Neuronal stem cell (in vitro differentiated cells): ENCODE measurements at regions not wholly inside any gene's neighbourhood (a gene's known extent, or its start where the extent isn't known, plus 50 kb on each side); places are given as distances from the start of the nearest gene placed in this dataset.

Experiments used
- DNase-seq: peaks from one replicate; pipeline ENCODE4 v3.0.0-alpha.2; 2013; ENCODE audit warnings: low spot score
- H2AFZ ChIP-seq: one replicate; pipeline ENCODE4 v1.6.1; 2013; ENCODE audit warnings: mild to moderate bottlenecking, low read length, inconsistent platforms
- H2AK5ac ChIP-seq: 2 replicates; pipeline ENCODE4 v1.6.1; 2013; ENCODE audit warnings: low read depth, mild to moderate bottlenecking, inconsistent platforms, low read length, moderate library complexity, mixed read lengths
- H2BK120ac ChIP-seq: 2 replicates; pipeline ENCODE4 v1.6.1; 2013; ENCODE audit warnings: low read depth, mild to moderate bottlenecking, inconsistent platforms, low read length, moderate library complexity, mixed read lengths
- H2BK12ac ChIP-seq: one replicate; pipeline ENCODE4 v1.6.1; 2013; ENCODE audit warnings: low read length, inconsistent platforms
- H2BK15ac ChIP-seq: 2 replicates; pipeline ENCODE4 v1.6.1; 2013; ENCODE audit warnings: mild to moderate bottlenecking, low read length, inconsistent platforms, mixed read lengths
- H2BK5ac ChIP-seq: one replicate; pipeline ENCODE4 v1.6.1; 2013; ENCODE audit warnings: inconsistent platforms, mild to moderate bottlenecking, low read length, moderate library complexity
- H3K14ac ChIP-seq: one replicate; pipeline ENCODE4 v1.6.1; 2013; ENCODE audit warnings: low read length, inconsistent platforms
- H3K18ac ChIP-seq: 2 replicates; pipeline ENCODE4 v1.6.1; 2013; ENCODE audit warnings: low read length, inconsistent platforms
- H3K23ac ChIP-seq: 2 replicates; pipeline ENCODE4 v1.6.1; 2013; ENCODE audit warnings: low read depth, mild to moderate bottlenecking, mixed read lengths, low read length, inconsistent platforms; ENCODE audit not compliant: poor library complexity
- H3K27ac ChIP-seq: replicated peaks from 3 replicates; pipeline ENCODE4 v1.5.1; 2013; ENCODE audit warnings: low read length, inconsistent platforms
- H3K27me3 ChIP-seq, 3 experiments: 2 replicates each; pipeline ENCODE4 v1.6.1; 2013; ENCODE audit warnings: low read length in 3 of 3, mild to moderate bottlenecking in 2 of 3, inconsistent platforms in 1 of 3, low read depth in 1 of 3, mixed read lengths in 1 of 3, moderate library complexity in 1 of 3; ENCODE audit not compliant: control insufficient read depth in 3 of 3, insufficient read depth in 3 of 3
- H3K36me3 ChIP-seq, 2 donors: replicated peaks in 1 of 2; 2 replicates each; pipeline ENCODE4 v1.6.1; 2013; ENCODE audit warnings: low read length in 2 of 2; ENCODE audit not compliant: control insufficient read depth in 2 of 2, insufficient read depth in 2 of 2
- H3K4ac ChIP-seq: 2 replicates; pipeline ENCODE4 v1.6.1; 2013; ENCODE audit warnings: inconsistent platforms, mild to moderate bottlenecking, low read length, moderate library complexity
- H3K4me1 ChIP-seq, 2 donors: 1 replicate in 1 of 2; 2 replicates in 1 of 2; pipeline ENCODE4 v1.6.1; 2013; ENCODE audit warnings: low read length in 2 of 2, low read depth in 1 of 2; ENCODE audit not compliant: control insufficient read depth in 2 of 2, insufficient read depth in 1 of 2
- H3K4me2 ChIP-seq: one replicate; pipeline ENCODE4 v1.6.1; 2013; ENCODE audit warnings: mild to moderate bottlenecking, low read length, inconsistent platforms; ENCODE audit not compliant: insufficient read depth, poor library complexity, severe bottlenecking
- H3K4me3 ChIP-seq, 2 donors: 2 replicates each; pipeline ENCODE4 v1.5.1; 2013; ENCODE audit warnings: low read length in 2 of 2, mild to moderate bottlenecking in 2 of 2, inconsistent platforms in 1 of 2, moderate library complexity in 1 of 2
- H3K79me1 ChIP-seq: one replicate; pipeline ENCODE4 v1.6.1; 2013; ENCODE audit warnings: low read depth, mild to moderate bottlenecking, inconsistent platforms, low read length, moderate library complexity
- H3K9ac ChIP-seq: one replicate; pipeline ENCODE4 v1.6.1; 2013; ENCODE audit warnings: mild to moderate bottlenecking, low read depth, low read length, inconsistent platforms; ENCODE audit not compliant: poor library complexity
- H3K9me3 ChIP-seq, 2 donors: replicated peaks in 1 of 2; 2 replicates each; pipeline versions ENCODE3 to v1.6.1; 2013; ENCODE audit warnings: low read length in 2 of 2, mild to moderate bottlenecking in 2 of 2, inconsistent platforms in 1 of 2, low read depth in 1 of 2, mixed read lengths in 1 of 2, moderate library complexity in 1 of 2; ENCODE audit not compliant: control insufficient read depth in 2 of 2, insufficient read depth in 1 of 2
- H4K8ac ChIP-seq: one replicate; pipeline ENCODE4 v1.6.1; 2013; ENCODE audit warnings: low read depth, mild to moderate bottlenecking, inconsistent platforms, low read length, moderate library complexity
- H4K91ac ChIP-seq: one replicate; pipeline ENCODE4 v1.6.1; 2013; ENCODE audit warnings: low read length, low read depth, mild to moderate bottlenecking, inconsistent platforms; ENCODE audit not compliant: poor library complexity
- WGBS, 2 donors: extraction: QIAGEN DNeasy Blood & Tissue Kit; methylation state at CpG; one replicate each; pipeline ENCODE4 v1.1.7; 2013; ENCODE audit warnings: missing lambda C conversion rate in 2 of 2, mixed read lengths in 1 of 2; ENCODE audit not compliant: insufficient read length in 2 of 2, insufficient replicate concordance in 1 of 2; ENCODE audit errors: extremely low coverage in 2 of 2; 5-methylcytosine and 5-hydroxymethylcytosine counted together

- Histone ChIP-seq H2BK12ac (no peak overlapping the region), H3K4me3 (no peak overlapping the region), H3K4me2 (no peak overlapping the region), H4K91ac (no peak overlapping the region), H3K23ac (no peak overlapping the region), H2AFZ (no peak overlapping the region), H3K9ac (no peak overlapping the region), H2BK120ac (no peak overlapping the region), H3K4me1 (no peaks in the 10 kb centered on the region), H3K27me3 (no peaks in the 10 kb centered on the region), H2AK5ac (no peak overlapping the region), H4K8ac (no peak overlapping the region), H3K9me3 (no peaks in the 10 kb centered on the region), H3K14ac (no peak overlapping the region), H3K27ac (no peak overlapping the region), H2BK15ac (no peak overlapping the region), H3K36me3 (no peaks in the 10 kb centered on the region), H3K79me1 (no peaks in the 10 kb centered on the region), H2BK5ac (no peak overlapping the region), H3K4ac (no peak overlapping the region), H3K18ac (no peak overlapping the region)
- DNase-seq: no peak
Measured at GRCh38 chr3:161713731-161714130, 217.1 kb downstream of the OTOL1 start.

DNA sequence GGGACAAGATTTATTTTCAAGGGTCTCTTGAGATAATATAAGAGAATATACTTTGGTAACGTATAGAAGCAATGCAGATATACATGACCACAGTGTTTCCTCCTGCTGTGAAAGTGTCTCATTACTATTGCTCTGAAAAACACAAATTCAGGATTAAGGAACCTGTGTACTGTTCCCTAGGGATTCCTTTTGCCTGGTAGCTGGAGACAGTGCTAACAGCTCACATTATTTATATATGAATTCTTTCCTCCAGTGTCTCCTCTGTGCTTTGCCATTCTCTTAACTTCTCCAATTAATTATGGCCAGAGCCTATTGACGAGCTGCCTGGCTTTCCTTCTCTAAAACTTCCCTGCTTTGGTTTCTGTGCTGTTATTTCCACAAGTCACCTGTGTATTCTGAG lies 235.4 kb downstream of the OTOL1 start:
- H3K18ac ChIP-seq: no peak overlapping the region
- H2BK12ac ChIP-seq: no peak overlapping the region
- no peak overlapping the region for H4K8ac ChIP-seq
- H3K4ac ChIP-seq: no peak overlapping the region
- DNase-seq: no peak
- H2BK5ac ChIP-seq: no peak overlapping the region
- H2BK15ac ChIP-seq: no peak overlapping the region
- no peak overlapping the region for H3K14ac ChIP-seq
- H2AFZ ChIP-seq: peak overlapping the region; percentile 6
- no peak overlapping the region for H2AK5ac ChIP-seq
- H3K36me3 ChIP-seq: no peaks in the 10 kb centered on the region
- no peak overlapping the region for H3K4me3 ChIP-seq
- no peak overlapping the region for H3K23ac ChIP-seq
- no peak overlapping the region for H2BK120ac ChIP-seq
- no peak overlapping the region for H3K9ac ChIP-seq
- H3K9me3 ChIP-seq: no peaks in the 10 kb centered on the region
- H3K27me3 ChIP-seq: no peaks in the 10 kb centered on the region
- H3K27ac ChIP-seq: no peak overlapping the region
- no peak overlapping the region for H4K91ac ChIP-seq
- no CpG with 5 or more reads among the region's 2 CpGs for WGBS, 2 donors
- H3K79me1 ChIP-seq: no peaks in the 10 kb centered on the region
- no peak overlapping the region for H3K4me2 ChIP-seq
- no peaks in the 10 kb centered on the region for H3K4me1 ChIP-seq

GRCh38 chr3:161737171-161737570 lies 240.6 kb downstream of the OTOL1 start:
- H3K9me3 ChIP-seq: no peaks in the 10 kb centered on the region
- H4K91ac ChIP-seq: no peak overlapping the region
- no peak overlapping the region for H3K27ac ChIP-seq
- H3K18ac ChIP-seq: no peak overlapping the region
- no peak for DNase-seq
- H3K4me2 ChIP-seq: no peak overlapping the region
- H3K79me1 ChIP-seq: no peaks in the 10 kb centered on the region
- no peak overlapping the region for H2BK5ac ChIP-seq
- H3K23ac ChIP-seq: no peak overlapping the region
- H3K14ac ChIP-seq: no peak overlapping the region
- no peak overlapping the region for H3K4me3 ChIP-seq
- no peak overlapping the region for H4K8ac ChIP-seq
- no peak overlapping the region for H2AFZ ChIP-seq
- H2AK5ac ChIP-seq: no peak overlapping the region
- no peak overlapping the region for H2BK120ac ChIP-seq
- H3K9ac ChIP-seq: no peak overlapping the region
- no peaks in the 10 kb centered on the region for H3K36me3 ChIP-seq
- H3K27me3 ChIP-seq: no peaks in the 10 kb centered on the region
- H3K4me1 ChIP-seq: no peaks in the 10 kb centered on the region
- H2BK12ac ChIP-seq: no peak overlapping the region
- H2BK15ac ChIP-seq: no peak overlapping the region
- no peak overlapping the region for H3K4ac ChIP-seq

GRCh38 chr3:161740421-161740820 lies 243.8 kb downstream of the OTOL1 start:
- no peak overlapping the region for H4K91ac ChIP-seq
- no peak overlapping the region for H2BK120ac ChIP-seq
- DNase-seq: no peak
- no peak overlapping the region for H4K8ac ChIP-seq
- no peak overlapping the region for H2BK15ac ChIP-seq
- no peak overlapping the region for H3K9ac ChIP-seq
- H3K4me2 ChIP-seq: no peak overlapping the region
- H2AK5ac ChIP-seq: no peak overlapping the region
- H3K23ac ChIP-seq: no peak overlapping the region
- no peak overlapping the region for H3K4ac ChIP-seq
- H3K9me3 ChIP-seq: no peaks in the 10 kb centered on the region
- no peak overlapping the region for H2BK5ac ChIP-seq
- H3K27ac ChIP-seq: no peak overlapping the region
- no peaks in the 10 kb centered on the region for H3K4me1 ChIP-seq
- no peak overlapping the region for H3K14ac ChIP-seq
- H3K79me1 ChIP-seq: no peaks in the 10 kb centered on the region
- H3K36me3 ChIP-seq: no peaks in the 10 kb centered on the region
- no peaks in the 10 kb centered on the region for H3K27me3 ChIP-seq
- H2AFZ ChIP-seq: no peak overlapping the region
- no peak overlapping the region for H3K18ac ChIP-seq
- H3K4me3 ChIP-seq: no peak overlapping the region
- H2BK12ac ChIP-seq: no peak overlapping the region
